T-helper 2 cell treated with Interferon-gamma antibody and Interleukin-4, amounts not matched to agents 5 μg/mL and 100 μg/mL, for 36 hours (primary cell): ENCODE measurements at regions not wholly inside any gene's neighbourhood (a gene's known extent, or its start where the extent isn't known, plus 50 kb on each side); places are given as distances from the start of the nearest gene placed in this dataset.

ENCODE experiments used
- DNase-seq: peaks from one replicate; pipeline ENCODE4 v3.0.0; 2021; ENCODE audit warnings: low spot score
- H3K27ac Mint-ChIP-seq: one replicate; pipeline ENCODE4 v1.8.0; 2021; ENCODE audit warnings: mild to moderate bottlenecking, mixed read lengths
- H3K27me3 Mint-ChIP-seq: one replicate; pipeline ENCODE4 v1.8.0; 2021; ENCODE audit warnings: low read depth, mixed read lengths
- H3K36me3 Mint-ChIP-seq: one replicate; pipeline ENCODE4 v1.8.0; 2021; ENCODE audit warnings: low read depth, mixed read lengths
- H3K4me1 Mint-ChIP-seq: one replicate; pipeline ENCODE4 v1.8.0; 2021; ENCODE audit warnings: low read depth, mixed read lengths
- H3K4me3 Mint-ChIP-seq: one replicate; pipeline ENCODE4 v1.8.0; 2022; ENCODE audit warnings: mild to moderate bottlenecking, moderate library complexity, mixed read lengths
- H3K9me3 Mint-ChIP-seq: one replicate; pipeline ENCODE4 v1.8.0; 2021; ENCODE audit warnings: mixed read lengths

- DNase-seq, result no peak
- Mint-ChIP-seq H3K4me3 (no peak overlapping the region), H3K4me1 (no peaks in the 10 kb centered on the region)
Observed at GRCh38 chr22:22398530-22399327, 109.8 kb downstream of the ZNF280B start.

GRCh38 chr22:22400099-22400498, 108.4 kb downstream of the ZNF280B start:
- H3K27me3 Mint-ChIP-seq, result peaks cover 17% of the 10 kb centered on the region
- H3K4me3 Mint-ChIP-seq, result no peak overlapping the region
- H3K4me1 Mint-ChIP-seq, result no peaks in the 10 kb centered on the region
- no peak overlapping the region for H3K27ac Mint-ChIP-seq
- H3K36me3 Mint-ChIP-seq, result no peaks in the 10 kb centered on the region
- no peaks in the 10 kb centered on the region for H3K9me3 Mint-ChIP-seq
- DNase-seq, result no peak

More at GRCh38 chr22:22398530-22399327, 109.8 kb downstream of the ZNF280B start:
- H3K27ac Mint-ChIP-seq, result no peak overlapping the region
- no peaks in the 10 kb centered on the region for H3K9me3 Mint-ChIP-seq
- H3K27me3 Mint-ChIP-seq, result peaks cover 19% of the 10 kb centered on the region
- no peaks in the 10 kb centered on the region for H3K36me3 Mint-ChIP-seq

GRCh38 chr22:22400964-22401363, 107.6 kb downstream of the ZNF280B start:
- no peaks in the 10 kb centered on the region for H3K36me3 Mint-ChIP-seq
- H3K9me3 Mint-ChIP-seq, result no peaks in the 10 kb centered on the region
- no peak overlapping the region for H3K4me3 Mint-ChIP-seq
- H3K27me3 Mint-ChIP-seq, result peaks cover 15% of the 10 kb centered on the region
- no peak for DNase-seq
- no peak overlapping the region for H3K27ac Mint-ChIP-seq
- H3K4me1 Mint-ChIP-seq, result no peaks in the 10 kb centered on the region

- Mint-ChIP-seq H3K4me3 (no peak overlapping the region), H3K27me3 (peaks cover 16% of the 10 kb centered on the region), H3K27ac (no peak overlapping the region), H3K4me1 (no peaks in the 10 kb centered on the region), H3K9me3 (no peaks in the 10 kb centered on the region), H3K36me3 (no peaks in the 10 kb centered on the region)
- no peak for DNase-seq
Observed at GRCh38 chr22:22401381-22401780, 107.2 kb downstream of the ZNF280B start.

- no peak overlapping the region for H3K27ac Mint-ChIP-seq
- peaks cover 18% of the 10 kb centered on the region for H3K27me3 Mint-ChIP-seq
- no peaks in the 10 kb centered on the region for H3K36me3 Mint-ChIP-seq
- H3K4me1 Mint-ChIP-seq, result no peaks in the 10 kb centered on the region
- no peak overlapping the region for H3K4me3 Mint-ChIP-seq
- DNase-seq, result no peak
- no peaks in the 10 kb centered on the region for H3K9me3 Mint-ChIP-seq
Observed at GRCh38 chr22:22403306-22403705, 105.2 kb downstream of the ZNF280B start.

GRCh38 chr22:22403771-22404170, 104.8 kb downstream of the ZNF280B start:
- Mint-ChIP-seq H3K9me3 (no peaks in the 10 kb centered on the region), H3K27me3 (peaks cover 20% of the 10 kb centered on the region), H3K4me3 (no peak overlapping the region), H3K27ac (no peak overlapping the region), H3K4me1 (no peaks in the 10 kb centered on the region), H3K36me3 (no peaks in the 10 kb centered on the region)
- DNase-seq, result no peak

DNA sequence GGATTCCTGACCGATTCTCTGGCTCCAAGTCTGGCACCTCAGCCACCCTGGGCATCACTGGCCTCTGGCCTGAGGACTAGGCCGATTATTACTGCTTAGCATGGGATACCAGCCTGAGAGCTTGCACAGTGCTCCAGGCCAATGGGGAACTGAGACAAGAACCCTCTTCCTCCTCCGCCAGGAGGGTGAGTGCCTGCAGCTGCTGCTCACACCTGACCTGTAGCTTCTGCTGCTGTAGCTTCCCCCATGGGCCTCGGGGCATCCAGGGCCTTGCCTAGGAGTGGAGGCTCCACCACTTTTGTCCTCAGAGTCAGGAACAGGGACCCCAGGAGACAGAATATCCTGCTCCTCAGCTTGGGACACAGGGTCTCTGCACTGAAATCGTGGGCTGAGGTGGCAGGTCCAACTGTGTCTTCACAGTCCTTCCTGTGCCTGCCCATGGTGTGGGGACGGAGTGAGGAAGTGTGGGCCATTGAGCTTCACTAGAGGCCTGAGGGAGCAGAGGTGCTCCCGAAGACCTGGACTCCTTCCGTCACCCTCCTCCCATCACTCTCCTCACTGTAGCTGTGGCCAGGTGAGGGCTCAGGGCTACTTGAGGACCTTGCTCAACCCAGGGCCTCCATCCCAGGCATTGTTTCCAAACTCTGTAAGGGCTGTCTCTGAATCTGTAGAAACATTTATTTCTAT, 103.8 kb downstream of the ZNF280B start:
- no peaks in the 10 kb centered on the region for H3K9me3 Mint-ChIP-seq
- H3K4me1 Mint-ChIP-seq, result no peaks in the 10 kb centered on the region
- H3K4me3 Mint-ChIP-seq, result no peak overlapping the region
- no peak overlapping the region for H3K27ac Mint-ChIP-seq
- no peaks in the 10 kb centered on the region for H3K36me3 Mint-ChIP-seq
- H3K27me3 Mint-ChIP-seq, result peaks cover 18% of the 10 kb centered on the region
- DNase-seq, result no peak

GRCh38 chr22:22406445-22407027, 102.0 kb downstream of the ZNF280B start:
- Mint-ChIP-seq H3K4me1 (no peaks in the 10 kb centered on the region), H3K9me3 (no peaks in the 10 kb centered on the region), H3K27me3 (peaks cover 19% of the 10 kb centered on the region), H3K27ac (no peak overlapping the region), H3K4me3 (no peak overlapping the region), H3K36me3 (no peaks in the 10 kb centered on the region)
- DNase-seq, result no peak

GRCh38 chr22:22407061-22407460, 101.5 kb downstream of the ZNF280B start:
- no peak overlapping the region for H3K27ac Mint-ChIP-seq
- H3K9me3 Mint-ChIP-seq, result no peaks in the 10 kb centered on the region

GRCh38 chr22:22408269-22408668, 100.3 kb downstream of the ZNF280B start:
- Mint-ChIP-seq H3K9me3 (no peaks in the 10 kb centered on the region), H3K27me3 (peaks cover 29% of the 10 kb centered on the region), H3K4me3 (no peak overlapping the region), H3K4me1 (no peaks in the 10 kb centered on the region), H3K36me3 (no peaks in the 10 kb centered on the region), H3K27ac (no peak overlapping the region)
- DNase-seq, result no peak

More at GRCh38 chr22:22407061-22407460, 101.5 kb downstream of the ZNF280B start:
- H3K4me3 Mint-ChIP-seq, result no peak overlapping the region
- H3K27me3 Mint-ChIP-seq, result peaks cover 21% of the 10 kb centered on the region
- no peak for DNase-seq
- no peaks in the 10 kb centered on the region for H3K36me3 Mint-ChIP-seq
- no peaks in the 10 kb centered on the region for H3K4me1 Mint-ChIP-seq

- H3K27me3 Mint-ChIP-seq, result peaks cover 34% of the 10 kb centered on the region
- H3K4me1 Mint-ChIP-seq, result no peaks in the 10 kb centered on the region
- no peak overlapping the region for H3K27ac Mint-ChIP-seq
- H3K9me3 Mint-ChIP-seq, result no peaks in the 10 kb centered on the region
- H3K4me3 Mint-ChIP-seq, result no peak overlapping the region
- H3K36me3 Mint-ChIP-seq, result no peaks in the 10 kb centered on the region
- no peak for DNase-seq
Observed at GRCh38 chr22:22408731-22409696, 99.5 kb downstream of the ZNF280B start.

DNA sequence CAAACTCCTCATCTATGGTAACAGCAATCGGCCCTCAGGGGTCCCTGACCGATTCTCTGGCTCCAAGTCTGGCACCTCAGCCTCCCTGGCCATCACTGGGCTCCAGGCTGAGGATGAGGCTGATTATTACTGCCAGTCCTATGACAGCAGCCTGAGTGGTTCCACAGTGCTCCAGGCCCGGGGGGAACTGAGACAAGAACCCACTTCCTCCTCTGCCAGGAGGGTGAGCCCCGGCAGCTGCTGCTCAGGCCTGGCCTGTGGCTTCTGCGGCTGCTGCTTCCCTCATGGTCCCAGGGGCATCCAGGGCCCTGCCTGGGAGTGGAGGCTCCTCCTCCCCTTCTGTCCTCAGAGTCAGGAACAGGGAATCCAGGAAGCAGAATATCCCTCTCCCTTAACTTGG, 98.4 kb downstream of the ZNF280B start:
- H3K27ac Mint-ChIP-seq, result no peak overlapping the region
- no peak for DNase-seq
- H3K4me1 Mint-ChIP-seq, result no peaks in the 10 kb centered on the region
- H3K27me3 Mint-ChIP-seq, result peaks cover 40% of the 10 kb centered on the region
- H3K4me3 Mint-ChIP-seq, result no peak overlapping the region
- H3K9me3 Mint-ChIP-seq, result no peaks in the 10 kb centered on the region
- no peaks in the 10 kb centered on the region for H3K36me3 Mint-ChIP-seq

GRCh38 chr22:22410677-22411076, 97.9 kb downstream of the ZNF280B start:
- H3K4me3 Mint-ChIP-seq, result no peak overlapping the region
- H3K9me3 Mint-ChIP-seq, result no peaks in the 10 kb centered on the region
- H3K27ac Mint-ChIP-seq, result no peak overlapping the region
- DNase-seq, result no peak
- H3K27me3 Mint-ChIP-seq, result peaks cover 40% of the 10 kb centered on the region
- H3K36me3 Mint-ChIP-seq, result no peaks in the 10 kb centered on the region
- no peaks in the 10 kb centered on the region for H3K4me1 Mint-ChIP-seq
